NCI-H748 (cell line): ENCODE measurements at regions not wholly inside any gene's neighbourhood (a gene's known extent, or its start where the extent isn't known, plus 50 kb on each side); places are given as distances from the start of the nearest gene placed in this dataset.

ENCODE experiments used
- DNase-seq: peaks from one replicate; lab custom pipeline; 2025; ENCODE audit not compliant: unreplicated experiment; lab: John Stamatoyannopoulos, UW

- no peak for DNase-seq
These were observed 260.6 kb upstream of the ANKRD55 start for GRCh38 chr5:56493766-56494165.

GRCh38 chr5:56493308-56493707 lies 260.2 kb upstream of the ANKRD55 start:
- DNase-seq, result no peak

- no peak for DNase-seq
These were observed 259.7 kb upstream of the ANKRD55 start for GRCh38 chr5:56492812-56493211.

- no peak for DNase-seq
These were observed 257.9 kb upstream of the ANKRD55 start for GRCh38 chr5:56490971-56491468.

- peak; percentile 20 for DNase-seq
These were observed 256.1 kb upstream of the ANKRD55 start for GRCh38 chr5:56489272-56489671.

- no peak for DNase-seq
These were observed 254.5 kb upstream of the ANKRD55 start for GRCh38 chr5:56487528-56488115.

GRCh38 chr5:56482363-56482762 lies 249.2 kb upstream of the ANKRD55 start:
- DNase-seq, result no peak

- peak; percentile 47 for DNase-seq
These were observed 248.6 kb upstream of the ANKRD55 start for GRCh38 chr5:56481428-56482357.

GRCh38 chr5:56480705-56481427 lies 247.7 kb upstream of the ANKRD55 start:
- peak; percentile 49 for DNase-seq

GRCh38 chr5:56480078-56480704 lies 247.1 kb upstream of the ANKRD55 start:
- peak; percentile 49 for DNase-seq

- DNase-seq, result no peak
These were observed 246.6 kb upstream of the ANKRD55 start for GRCh38 chr5:56479696-56480077.

GRCh38 chr5:56479126-56479525 lies 246.0 kb upstream of the ANKRD55 start:
- DNase-seq, result no peak

- no peak for DNase-seq
These were observed 244.9 kb upstream of the ANKRD55 start for GRCh38 chr5:56478062-56478461.

GRCh38 chr5:56476487-56476856 lies 243.3 kb upstream of the ANKRD55 start:
- no peak for DNase-seq

GRCh38 chr5:56475689-56476486 lies 242.8 kb upstream of the ANKRD55 start:
- no peak for DNase-seq

GRCh38 chr5:56471707-56472106 lies 238.6 kb upstream of the ANKRD55 start:
- no peak for DNase-seq

GRCh38 chr5:56470007-56470406 lies 236.9 kb upstream of the ANKRD55 start:
- no peak for DNase-seq

- no peak for DNase-seq
These were observed 235.1 kb upstream of the ANKRD55 start for GRCh38 chr5:56468277-56468676.

GRCh38 chr5:56467176-56467717 lies 234.1 kb upstream of the ANKRD55 start:
- no peak for DNase-seq
